Fibroblast of pulmonary artery (primary cell): ENCODE measurements at regions not wholly inside any gene's neighbourhood (a gene's known extent, or its start where the extent isn't known, plus 50 kb on each side); places are given as distances from the start of the nearest gene placed in this dataset.

Experiments used
- DNase-seq: peaks from one replicate; pipeline ENCODE4 v3.0.0-alpha.2; 2010; ENCODE audit warnings: low read depth
- H3K4me3 ChIP-seq: replicated peaks from 2 replicates; pipeline ENCODE4 v1.5.1; 2011; ENCODE audit warnings: low read depth, mild to moderate bottlenecking, control low read depth, low read length, moderate library complexity
- CTCF ChIP-seq: IDR thresholded peaks from 2 replicates; pipeline ENCODE4 v1.5.1; 2011; ENCODE audit warnings: mild to moderate bottlenecking, control low read depth, low read length, inconsistent platforms; ENCODE audit errors: missing control alignments

GRCh38 chr2:23320058-23320457, 64.9 kb upstream of the KLHL29 start:
- H3K4me3 ChIP-seq = no peak overlapping the region
- no peak for TF ChIP-seq CTCF
- no peak for DNase-seq

DNA sequence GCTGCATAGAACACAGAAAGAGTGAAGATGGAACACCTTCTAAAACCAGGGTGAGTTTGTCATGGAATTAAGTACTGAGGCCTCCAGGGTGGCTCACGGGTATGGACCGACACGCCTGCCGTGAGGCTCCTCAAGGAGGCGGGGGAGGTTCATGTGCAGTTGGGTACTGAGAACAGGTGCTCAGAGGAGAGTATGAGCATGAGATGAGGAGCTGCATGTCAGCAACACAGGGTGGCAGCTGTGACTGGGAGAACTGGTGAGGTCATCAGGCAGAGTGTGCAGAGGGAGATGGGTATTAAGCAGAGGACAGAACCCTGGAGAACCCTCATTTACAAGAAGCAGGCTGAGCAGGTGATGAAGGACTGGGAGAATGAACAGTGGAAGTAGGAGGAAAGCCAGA, 63.2 kb upstream of the KLHL29 start:
- DNase-seq = no peak
- TF ChIP-seq CTCF = no peak
- H3K4me3 ChIP-seq = no peak overlapping the region

GRCh38 chr2:23322567-23323197, 62.3 kb upstream of the KLHL29 start:
- H3K4me3 ChIP-seq = no peak overlapping the region
- peak; percentile 27 for DNase-seq
- TF ChIP-seq CTCF = no peak

DNA sequence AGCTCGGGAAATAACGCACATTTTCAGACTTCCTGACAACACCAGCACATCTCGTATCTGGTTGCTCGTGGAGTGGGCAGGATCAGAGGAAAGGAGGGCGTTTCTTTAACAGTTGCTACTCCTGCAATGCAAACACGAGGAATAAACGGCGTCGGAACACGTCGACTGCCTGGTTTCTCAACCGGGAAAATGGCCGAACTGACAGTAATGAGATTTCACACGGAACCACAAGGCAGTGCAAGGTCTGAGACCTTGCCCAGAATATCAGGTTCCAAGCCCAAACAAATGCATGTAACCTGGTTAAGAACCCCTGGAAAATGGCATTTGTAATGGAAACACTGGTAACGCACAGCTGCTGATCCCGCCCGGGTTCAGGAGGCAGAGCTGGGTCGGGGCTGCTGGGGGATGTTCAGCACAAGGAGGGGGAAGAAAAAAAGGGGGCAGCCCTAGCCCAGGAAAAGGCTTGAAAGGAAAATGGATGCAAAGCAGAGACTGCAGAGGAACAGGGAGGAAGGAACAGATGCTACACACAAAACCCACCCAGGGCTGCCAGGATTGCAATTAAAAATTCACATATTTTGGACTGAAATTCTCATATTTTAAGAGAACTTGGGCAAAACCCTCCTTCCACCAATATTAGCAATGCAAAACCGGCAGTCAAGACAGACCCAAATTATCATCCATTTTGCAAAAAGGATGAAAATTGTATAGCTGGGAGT, 61.6 kb upstream of the KLHL29 start:
- no peak for DNase-seq
- no peak for TF ChIP-seq CTCF
- no peak overlapping the region for H3K4me3 ChIP-seq

DNA sequence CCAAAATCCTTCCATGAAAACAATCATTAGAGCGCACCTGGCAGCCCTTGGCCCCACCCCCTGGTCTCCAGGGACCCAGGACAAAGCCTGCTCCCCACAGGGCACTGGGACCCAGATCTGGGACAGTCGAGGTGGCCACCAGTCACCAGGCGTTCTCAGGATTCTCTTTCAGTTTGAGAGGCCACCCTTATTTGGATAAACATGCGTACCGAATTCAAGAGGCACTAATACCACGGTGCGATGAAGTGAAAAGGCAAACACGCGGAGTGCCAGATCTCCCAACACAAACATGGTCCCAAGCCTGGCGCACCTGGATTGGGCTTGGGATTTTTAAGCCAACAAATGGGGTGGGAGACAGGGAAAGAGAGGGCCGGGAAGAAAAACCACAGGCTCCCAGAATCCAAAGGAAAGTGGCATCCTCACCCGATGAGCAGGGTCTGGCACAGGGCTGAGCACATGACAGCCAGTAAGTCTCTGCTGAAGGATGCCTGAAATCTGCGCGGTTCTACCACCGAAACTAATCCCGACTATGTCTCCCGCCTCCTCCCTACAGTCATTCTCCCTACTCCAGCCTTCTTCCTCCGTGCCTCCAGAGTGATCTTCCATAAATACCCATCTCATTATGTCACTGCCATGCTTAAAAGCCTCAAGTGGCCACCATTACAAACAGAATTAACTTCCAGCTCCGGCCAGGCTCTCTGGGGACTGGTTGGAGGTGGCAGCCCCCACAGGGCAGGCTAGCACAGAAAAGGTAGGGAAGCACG, 60.9 kb upstream of the KLHL29 start:
- H3K4me3 ChIP-seq = no peak overlapping the region
- no peak for DNase-seq
- TF ChIP-seq CTCF = no peak

- H3K4me3 ChIP-seq = no peak overlapping the region
- TF ChIP-seq CTCF = no peak
- DNase-seq = no peak
These were observed 58.6 kb upstream of the KLHL29 start for GRCh38 chr2:23326330-23326729.
